ENCODE measurements at regions not wholly inside any gene's neighbourhood (a gene's known extent, or its start where the extent isn't known, plus 50 kb on each side); places are given as distances from the start of the nearest gene placed in this dataset.
"Not testable (repeated sequence)": the region's sequence is repeated elsewhere in the genome, so short reads cannot be mapped to it uniquely, and the experiment has no call there.

DNA sequence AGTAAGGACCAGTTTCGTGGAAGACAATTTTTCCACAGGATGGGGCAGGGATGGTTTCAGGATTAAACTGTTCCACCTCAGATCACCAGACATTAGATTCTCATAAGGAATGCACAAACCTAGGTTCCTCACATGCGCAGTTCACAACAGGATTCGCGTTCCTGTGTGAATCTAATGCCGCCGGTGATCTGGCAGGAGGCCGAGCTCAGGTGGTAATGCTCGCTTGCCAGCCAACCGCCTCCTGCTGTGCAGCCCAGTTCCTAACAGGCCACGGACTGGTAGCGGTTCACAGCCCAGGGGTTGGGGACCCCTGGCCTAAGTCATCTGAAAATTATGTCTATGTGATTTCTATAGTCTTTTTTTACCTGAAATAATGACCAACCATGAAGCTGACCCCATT, 217.5 kb downstream of the TMEM200A start:
- H3K36me3 Mint-ChIP-seq: peaks cover 6 to 7% of the 10 kb centered on the region in 2 donors
- H3K9me3 Mint-ChIP-seq: peaks cover 0 to 4% of the 10 kb centered on the region in 2 donors
- no peak overlapping the region for H3K27ac Mint-ChIP-seq
- DNase-seq (ENCODE audit: low spot score in 2 of 2) (no peak), ATAC-seq (no peak)

DNA sequence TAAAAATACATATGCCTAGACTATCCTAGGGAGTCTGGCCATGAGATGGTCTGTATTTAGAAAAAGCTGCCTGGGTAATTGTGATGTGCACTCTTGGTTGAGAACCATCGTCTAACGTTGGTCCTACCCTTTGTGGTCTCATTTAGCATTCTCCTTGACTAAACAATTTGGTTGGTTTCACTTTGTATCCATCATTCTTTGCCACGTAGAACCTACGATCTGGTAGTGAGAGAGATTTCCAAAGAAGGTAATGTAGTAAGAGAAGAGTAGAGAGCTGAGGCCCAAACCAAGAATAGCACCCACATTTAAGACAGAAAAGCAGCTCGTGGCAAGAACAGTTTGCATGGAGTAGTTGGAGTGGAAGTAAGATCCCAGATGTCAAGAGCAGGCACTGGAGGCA, 219.8 kb downstream of the TMEM200A start:
- no peak overlapping the region for H3K27ac Mint-ChIP-seq
- peak in 1 of 2 donors; percentile 52 for ATAC-seq

DNA sequence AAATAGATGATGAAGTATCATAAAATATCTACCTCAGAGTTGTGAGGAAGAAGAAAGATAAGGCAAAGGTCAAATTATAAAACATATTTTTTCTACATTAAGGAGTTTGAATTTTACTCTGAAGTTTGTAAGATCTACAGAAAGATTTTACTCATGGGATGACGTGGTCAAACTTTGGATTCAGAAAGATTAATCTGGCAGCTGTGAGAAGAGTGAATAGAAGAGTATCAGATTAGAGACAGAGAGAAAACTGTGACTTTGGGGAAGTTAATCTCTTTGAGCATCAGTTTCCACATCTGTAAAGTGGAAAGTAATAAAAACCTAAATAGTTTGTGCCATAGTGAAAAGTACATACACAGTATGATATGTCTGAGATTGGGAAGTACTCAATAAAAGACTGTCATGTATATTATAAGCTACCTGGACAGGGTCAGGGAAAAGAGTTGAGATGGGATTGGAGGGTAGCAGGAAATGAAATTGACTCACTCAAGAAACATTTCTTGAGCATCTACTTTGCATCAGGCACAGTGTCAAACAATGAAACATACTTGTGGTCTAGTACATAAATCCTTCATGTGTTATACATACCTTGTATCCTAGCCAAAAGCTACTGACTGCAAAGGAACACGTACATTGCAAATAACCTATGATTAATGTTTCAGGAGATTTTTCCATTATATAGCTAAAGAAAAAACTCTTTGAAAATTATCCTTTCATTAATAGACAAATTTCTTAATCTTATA, 222.1 kb downstream of the TMEM200A start:
- peaks cover 13 to 22% of the 10 kb centered on the region in 2 donors for H3K9me3 Mint-ChIP-seq
- no peak overlapping the region for H3K27ac Mint-ChIP-seq
- no peak for ATAC-seq
- DNase-seq (ENCODE audit: low spot score in 2 of 2): no peak
- peaks cover 6 to 14% of the 10 kb centered on the region in 2 donors for H3K36me3 Mint-ChIP-seq

More for the DNA sequence above, 219.8 kb downstream of the TMEM200A start:
- peaks cover 6 to 7% of the 10 kb centered on the region in 2 donors for H3K36me3 Mint-ChIP-seq
- DNase-seq (ENCODE audit: low spot score in 2 of 2): no peak
- H3K9me3 Mint-ChIP-seq: peaks cover 0 to 4% of the 10 kb centered on the region in 2 donors

DNA sequence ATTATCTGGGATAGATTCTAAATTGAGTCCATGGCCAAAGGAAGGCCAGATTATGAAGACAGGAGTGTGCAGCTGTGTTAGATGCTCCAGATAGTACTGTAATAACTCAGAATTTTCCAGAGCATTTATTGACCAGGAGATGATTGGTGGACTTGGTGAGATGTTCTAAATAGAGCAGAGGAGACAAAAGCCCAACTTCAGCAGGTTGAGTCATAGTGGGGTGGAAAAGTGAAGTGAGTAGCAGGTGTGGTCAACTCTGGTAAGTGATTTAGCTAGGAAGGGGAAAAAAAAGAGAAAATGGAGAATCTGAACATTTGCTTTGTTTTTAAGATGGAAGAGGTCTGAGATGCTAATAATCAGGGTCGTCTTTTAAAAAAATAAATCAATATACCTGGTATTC, 227.4 kb downstream of the TMEM200A start:
- Mint-ChIP-seq H3K27ac (no peak overlapping the region), H3K36me3 (peaks cover 0 to 7% of the 10 kb centered on the region in 2 donors), H3K9me3 (peaks cover 13 to 28% of the 10 kb centered on the region in 2 donors)
- DNase-seq (ENCODE audit: low spot score in 2 of 2) (no peak), ATAC-seq (peak; percentile 50 to 61)

DNA sequence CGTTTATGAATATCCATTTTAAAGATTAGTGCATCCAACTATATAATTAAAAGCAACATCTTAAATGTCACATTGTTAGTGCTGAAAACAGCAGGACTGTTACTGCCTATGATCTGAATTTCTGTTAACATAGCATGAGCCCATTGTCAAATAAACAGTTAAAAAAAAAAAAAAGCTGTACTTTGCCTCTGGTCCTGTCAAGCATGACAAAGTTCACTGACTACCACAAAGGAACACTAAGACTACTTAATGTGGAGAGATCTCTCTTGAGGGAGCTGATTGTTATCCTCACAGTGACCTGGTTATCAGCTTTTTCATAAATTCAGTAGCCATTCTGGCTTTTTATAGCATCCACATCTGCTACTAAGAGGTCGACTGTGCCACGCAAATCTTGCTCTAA, 228.1 kb downstream of the TMEM200A start:
- DNase-seq (ENCODE audit: low spot score in 2 of 2) (no peak), ATAC-seq (no peak)
- Mint-ChIP-seq H3K9me3 (peaks cover 13 to 28% of the 10 kb centered on the region in 2 donors), H3K27ac (no peak overlapping the region), H3K36me3 (peaks cover 0 to 7% of the 10 kb centered on the region in 2 donors)

DNA sequence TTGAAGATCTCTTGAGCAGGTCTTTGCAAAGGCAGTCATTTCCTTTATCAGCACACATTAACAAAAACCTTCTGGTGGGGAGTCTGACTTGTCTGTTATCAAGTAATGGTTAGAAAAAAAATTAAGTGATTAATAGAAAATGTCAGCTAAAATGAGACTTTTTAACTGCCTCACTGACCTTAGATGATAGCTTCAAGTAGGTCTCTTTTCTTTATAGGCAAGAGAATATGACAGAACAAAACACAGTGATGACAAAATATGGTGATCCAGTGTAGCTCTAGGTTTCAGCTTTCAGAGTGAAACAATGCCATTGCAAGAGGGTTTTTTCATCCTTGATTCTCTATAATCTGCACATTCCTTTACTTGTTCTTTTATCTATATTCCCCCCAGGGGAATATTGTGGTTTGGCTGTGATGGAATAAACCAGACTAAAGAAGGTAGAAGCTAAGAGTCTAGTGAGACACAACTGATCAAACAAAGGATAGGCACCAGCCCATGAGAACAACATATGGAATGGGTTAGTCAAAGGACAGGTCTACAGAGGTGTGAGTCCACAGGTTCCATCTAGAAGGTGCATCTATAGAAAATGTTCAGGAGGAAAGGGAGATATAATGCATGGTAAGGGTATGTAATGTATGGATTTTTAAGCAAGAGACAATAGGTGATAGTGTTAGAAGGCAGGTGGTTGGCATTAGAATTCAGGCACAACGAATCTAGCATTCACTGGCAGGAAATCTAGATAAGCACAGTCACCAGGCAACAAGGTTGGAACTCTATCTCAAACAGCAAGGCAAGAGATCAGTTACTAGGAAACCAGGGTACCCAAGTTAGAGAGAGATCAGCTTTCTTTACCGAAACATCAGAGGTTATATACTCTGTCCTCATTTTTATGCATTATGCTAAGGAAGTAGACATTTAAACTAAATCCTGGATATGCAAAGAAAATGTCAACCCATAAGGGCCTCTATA, 228.9 kb upstream of the SMLR1 start:
- ATAC-seq: no peak
- peaks cover 0 to 11% of the 10 kb centered on the region in 2 donors for H3K9me3 Mint-ChIP-seq
- H3K36me3 Mint-ChIP-seq: peaks cover 0 to 6% of the 10 kb centered on the region in 2 donors
- DNase-seq (ENCODE audit: low spot score in 2 of 2): no peak
- H3K27ac Mint-ChIP-seq: no peak overlapping the region

DNA sequence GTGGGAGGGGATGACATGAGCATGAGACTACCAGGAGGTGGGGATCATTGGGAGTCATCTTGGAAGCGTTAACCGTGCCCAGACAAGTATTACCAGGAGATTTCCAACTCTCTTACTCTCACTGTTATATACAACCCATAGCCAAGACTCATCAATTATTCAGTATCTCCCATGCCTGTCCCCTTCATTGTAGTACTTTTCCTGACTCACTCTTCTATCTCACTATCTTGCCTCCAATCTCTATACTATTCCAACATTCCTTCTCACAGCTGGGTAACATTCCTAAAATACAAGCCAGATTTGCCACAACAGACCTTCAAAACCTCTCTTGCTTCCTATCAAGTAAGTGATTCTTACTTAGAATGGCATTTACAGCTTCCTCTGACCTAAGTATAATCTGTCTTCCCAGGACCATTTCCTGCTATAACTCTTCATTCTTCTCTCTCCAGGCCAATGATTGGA, 226.3 kb upstream of the SMLR1 start:
- no peak for ATAC-seq
- DNase-seq (ENCODE audit: low spot score in 2 of 2): no peak
- peaks cover 0 to 23% of the 10 kb centered on the region in 2 donors for H3K9me3 Mint-ChIP-seq
- peaks cover 4 to 19% of the 10 kb centered on the region in 2 donors for H3K36me3 Mint-ChIP-seq
- no peak overlapping the region for H3K27ac Mint-ChIP-seq

DNA sequence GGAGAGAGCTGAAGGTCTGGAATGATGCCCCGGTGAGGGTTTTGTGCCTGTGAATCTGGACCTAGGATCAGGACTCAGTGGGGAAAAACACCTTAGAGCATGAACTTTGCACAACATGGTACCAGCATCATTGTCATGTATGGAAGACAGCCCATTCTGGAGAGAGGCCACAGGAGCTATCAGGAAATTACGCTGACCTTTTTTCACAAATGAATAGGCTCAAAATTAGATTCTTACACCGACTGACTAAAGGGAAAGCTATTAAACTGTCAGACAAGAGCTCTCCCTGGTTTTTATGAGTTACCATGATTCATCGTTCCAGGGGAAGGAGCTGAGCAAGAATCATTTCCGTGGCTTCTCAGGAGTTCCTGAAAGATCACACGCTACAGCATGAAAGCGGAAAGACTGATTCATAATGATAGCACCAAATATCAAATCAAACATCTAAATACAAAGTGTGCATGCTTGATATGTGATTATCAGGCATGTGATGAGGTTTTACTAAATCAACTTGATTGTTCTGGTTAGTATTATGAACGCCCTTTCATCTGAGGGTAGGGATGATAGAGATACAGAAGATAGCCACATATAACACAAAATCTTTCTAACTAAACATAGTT, 224.9 kb upstream of the SMLR1 start:
- ATAC-seq: peak; percentile 96
- Mint-ChIP-seq H3K36me3 (peaks cover 4 to 19% of the 10 kb centered on the region in 2 donors), H3K9me3 (peaks cover 0 to 17% of the 10 kb centered on the region in 2 donors), H3K27ac (peak overlapping the region; percentile 18 to 37)
- DNase-seq (ENCODE audit: low spot score in 2 of 2): peak in 1 of 2 donors; percentile 49

DNA sequence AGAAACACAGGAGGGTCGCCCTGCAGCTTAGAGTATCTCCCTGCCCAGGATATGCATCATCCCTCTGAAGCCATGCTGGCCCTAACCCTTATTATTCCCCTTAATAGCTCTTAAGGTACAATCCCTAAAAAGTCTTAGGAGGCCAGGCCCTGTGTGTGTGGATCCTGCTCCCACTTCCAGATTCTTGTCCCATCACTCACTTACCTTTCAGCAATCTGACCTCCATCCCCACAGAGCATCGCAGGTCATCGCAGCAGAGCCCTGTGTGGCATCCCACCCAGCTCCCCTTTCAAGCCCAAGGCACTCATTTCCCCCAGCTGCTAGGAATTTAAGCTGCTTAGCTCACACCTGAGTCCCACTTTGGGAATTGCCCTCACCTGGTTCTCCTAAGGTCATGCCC, 223.8 kb upstream of the SMLR1 start:
- no peak for DNase-seq (ENCODE audit: low spot score in 2 of 2)
- no peak for ATAC-seq
- Mint-ChIP-seq H3K9me3 (peaks cover 0 to 17% of the 10 kb centered on the region in 2 donors), H3K36me3 (peaks cover 4 to 19% of the 10 kb centered on the region in 2 donors), H3K27ac (no peak overlapping the region)

DNA sequence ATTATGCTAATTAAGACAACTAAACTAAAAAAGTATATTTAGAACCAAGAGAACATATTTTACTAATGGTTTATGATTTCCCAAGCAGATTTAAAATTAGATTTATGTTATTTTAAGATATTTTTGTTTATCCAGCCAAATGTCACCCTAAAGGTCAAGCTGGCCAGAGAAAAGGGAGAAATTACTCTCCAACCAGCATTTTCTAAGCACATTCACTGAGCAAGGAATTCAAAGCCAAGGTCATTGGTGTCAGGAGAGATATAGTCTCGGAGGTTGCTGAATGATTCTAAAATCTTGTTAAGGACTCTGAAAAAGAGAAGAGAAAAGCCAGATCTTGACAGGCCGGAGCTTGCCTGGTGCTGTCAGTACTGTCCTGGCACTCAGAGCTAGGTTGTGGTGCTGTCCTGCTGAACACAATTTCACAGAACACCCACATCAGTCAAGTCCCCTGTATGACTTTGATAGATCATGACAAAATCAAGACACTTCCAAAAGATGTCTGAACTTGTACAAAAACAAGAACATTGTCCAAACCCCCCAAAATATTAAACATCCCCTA, 222.3 kb upstream of the SMLR1 start:
- no peak for ATAC-seq
- peaks cover 0 to 17% of the 10 kb centered on the region in 2 donors for H3K9me3 Mint-ChIP-seq
- H3K27ac Mint-ChIP-seq: no peak overlapping the region
- DNase-seq (ENCODE audit: low spot score in 2 of 2): no peak
- H3K36me3 Mint-ChIP-seq: peaks cover 4 to 19% of the 10 kb centered on the region in 2 donors

DNA sequence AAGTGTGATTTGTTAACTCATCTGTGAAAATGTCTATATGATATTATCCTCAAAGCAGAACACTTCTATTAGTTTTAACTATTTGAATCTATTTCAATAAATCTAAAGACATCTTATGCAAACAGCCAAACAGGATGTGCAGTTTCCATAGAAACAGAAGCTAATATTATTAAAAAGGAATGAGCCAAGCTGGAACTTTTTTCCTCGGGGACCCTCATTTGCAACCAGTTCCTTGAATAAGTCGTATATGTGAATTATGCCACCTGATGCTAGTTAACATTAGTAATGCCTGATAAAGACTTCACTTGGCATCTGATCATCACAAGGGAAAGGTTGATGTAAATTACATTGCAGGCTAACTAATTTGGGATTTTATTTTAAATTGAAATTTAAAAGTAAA, 216.9 kb upstream of the SMLR1 start:
- ATAC-seq (no peak), DNase-seq (ENCODE audit: low spot score in 2 of 2) (no peak)
- Mint-ChIP-seq H3K36me3 (peaks cover 0 to 3% of the 10 kb centered on the region in 2 donors), H3K27ac (no peak overlapping the region), H3K9me3 (peaks cover 0 to 4% of the 10 kb centered on the region in 2 donors)

DNA sequence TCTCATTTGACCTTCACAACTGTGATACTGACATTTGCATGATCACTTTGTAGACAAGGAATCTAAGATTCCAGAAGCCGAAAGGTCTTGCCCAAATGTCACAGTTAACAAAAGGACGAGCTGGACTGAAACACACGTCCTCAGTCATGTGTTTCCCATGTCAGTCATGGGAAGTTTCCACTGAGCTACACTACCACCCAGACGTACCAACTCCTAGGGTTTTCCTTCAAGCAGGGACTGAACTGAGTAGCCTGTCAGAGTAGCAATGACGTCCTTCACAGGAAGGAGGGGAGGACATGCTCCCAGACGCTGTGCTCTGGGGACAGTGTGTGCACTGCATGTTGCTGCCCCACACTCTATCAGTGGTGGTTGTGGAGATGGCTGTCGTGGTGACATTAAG, 215.8 kb upstream of the SMLR1 start:
- H3K36me3 Mint-ChIP-seq: peaks cover 0 to 6% of the 10 kb centered on the region in 2 donors
- DNase-seq (ENCODE audit: low spot score in 2 of 2) (no peak), ATAC-seq (peak in 1 of 2 donors; percentile 26)
- peaks cover 0 to 5% of the 10 kb centered on the region in 2 donors for H3K9me3 Mint-ChIP-seq
- no peak overlapping the region for H3K27ac Mint-ChIP-seq

DNA sequence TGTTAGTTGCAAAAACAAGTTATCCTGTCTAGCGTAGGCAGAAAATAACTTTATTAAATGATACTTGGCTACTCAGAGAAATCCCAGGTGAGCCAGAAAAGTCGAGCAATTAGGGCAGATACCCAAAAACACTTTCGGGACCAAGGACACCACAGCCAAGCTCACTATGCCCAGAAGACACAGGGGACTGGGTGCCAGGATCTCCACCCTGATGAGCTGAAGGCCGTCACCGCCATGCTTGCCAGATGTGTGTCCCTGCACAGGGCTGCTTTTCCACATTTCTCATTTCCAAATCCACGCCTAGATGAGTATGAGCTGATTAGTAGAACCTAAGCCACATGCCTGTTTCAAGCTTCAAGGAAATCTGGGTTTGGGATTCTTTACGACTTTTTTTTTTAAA, 214.0 kb upstream of the SMLR1 start:
- Mint-ChIP-seq H3K9me3 (peaks cover 0 to 5% of the 10 kb centered on the region in 2 donors), H3K27ac (no peak overlapping the region), H3K36me3 (peaks cover 0 to 6% of the 10 kb centered on the region in 2 donors)
- ATAC-seq: no peak
- DNase-seq (ENCODE audit: low spot score in 2 of 2): no peak

DNA sequence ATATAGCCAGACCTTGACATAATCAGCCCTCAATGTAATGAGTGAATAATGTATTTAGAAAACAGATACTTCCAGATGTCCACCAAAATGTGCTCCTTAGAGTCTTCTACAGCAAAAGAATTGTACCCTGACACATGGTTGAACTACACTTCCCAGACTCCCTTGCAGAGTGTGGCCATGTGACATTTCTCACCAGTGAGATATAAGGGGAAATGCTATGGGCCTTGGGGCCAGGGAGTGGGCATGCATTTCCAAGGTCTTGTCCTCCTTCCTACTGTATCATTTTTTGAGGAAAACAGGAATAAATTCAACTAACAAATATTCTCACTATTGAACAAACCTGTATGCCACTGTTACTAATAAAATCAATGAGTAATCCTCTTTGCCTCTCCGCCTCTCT, 211.4 kb upstream of the SMLR1 start:
- peaks cover 0 to 5% of the 10 kb centered on the region in 2 donors for H3K9me3 Mint-ChIP-seq
- no peak overlapping the region for H3K27ac Mint-ChIP-seq
- DNase-seq (ENCODE audit: low spot score in 2 of 2) (no peak), ATAC-seq (no peak)
- H3K36me3 Mint-ChIP-seq: peaks cover 0 to 6% of the 10 kb centered on the region in 2 donors

DNA sequence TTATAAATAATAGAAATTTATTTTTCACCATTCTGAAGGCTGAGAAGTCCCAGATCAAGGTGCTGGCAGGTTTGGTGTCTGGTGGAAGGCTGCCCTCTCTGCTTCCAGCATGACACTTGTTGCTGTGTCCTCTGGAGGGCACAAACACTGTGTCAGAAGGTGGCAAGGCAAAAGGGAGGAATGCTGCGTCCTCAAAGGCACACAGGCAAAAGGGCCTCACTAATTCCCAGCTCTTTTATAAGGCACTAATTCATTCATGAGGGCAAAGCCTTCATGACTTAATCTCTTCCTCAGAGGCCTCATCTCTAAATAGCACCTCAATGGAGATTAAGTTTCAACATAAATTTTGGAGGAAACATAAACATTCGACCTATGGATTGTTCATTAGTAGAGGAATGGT, 209.5 kb upstream of the SMLR1 start:
- H3K36me3 Mint-ChIP-seq: peaks cover 0 to 6% of the 10 kb centered on the region in 2 donors
- peaks cover 0 to 5% of the 10 kb centered on the region in 2 donors for H3K9me3 Mint-ChIP-seq

DNA sequence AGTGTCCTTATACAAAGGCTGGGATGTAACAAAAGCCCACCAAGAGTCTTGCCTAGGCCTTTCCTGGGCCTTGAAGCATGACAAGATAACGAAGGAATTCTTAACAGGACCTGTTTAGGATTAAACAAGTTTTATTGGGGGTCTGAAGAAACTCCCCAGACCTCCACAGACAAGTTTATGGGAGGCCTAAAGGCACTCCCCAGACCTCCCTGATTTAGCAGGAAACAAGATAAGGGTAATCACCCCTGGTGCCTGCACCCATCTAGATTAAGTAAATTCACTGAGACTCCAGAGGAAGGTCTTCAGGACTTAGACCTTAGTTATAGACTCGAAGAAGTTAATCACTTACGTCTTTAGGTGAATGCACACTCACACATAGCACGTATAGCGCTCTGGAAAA, 208.4 kb upstream of the SMLR1 start:
- H3K27ac Mint-ChIP-seq; DNase-seq (ENCODE audit: low spot score in 2 of 2); ATAC-seq: not testable (repeated sequence)
- Mint-ChIP-seq H3K9me3 (peaks cover 0 to 15% of the 10 kb centered on the region in 2 donors), H3K36me3 (peaks cover 9 to 17% of the 10 kb centered on the region in 2 donors)

More for the DNA sequence above, 209.5 kb upstream of the SMLR1 start:
- no peak overlapping the region for H3K27ac Mint-ChIP-seq
- DNase-seq (ENCODE audit: low spot score in 2 of 2) (no peak), ATAC-seq (no peak)
